ENCODE measurements at regions not wholly inside any gene's neighbourhood (a gene's known extent, or its start where the extent isn't known, plus 50 kb on each side); places are given as distances from the start of the nearest gene placed in this dataset.
A peak's percentile ranks its signal among the peaks of the same experiment; 100 is the strongest.

GRCh38 chr4:60042231-60042652 lies 1157.9 kb upstream of the ADGRL3 start:
- DNase-seq, result no peak

DNA sequence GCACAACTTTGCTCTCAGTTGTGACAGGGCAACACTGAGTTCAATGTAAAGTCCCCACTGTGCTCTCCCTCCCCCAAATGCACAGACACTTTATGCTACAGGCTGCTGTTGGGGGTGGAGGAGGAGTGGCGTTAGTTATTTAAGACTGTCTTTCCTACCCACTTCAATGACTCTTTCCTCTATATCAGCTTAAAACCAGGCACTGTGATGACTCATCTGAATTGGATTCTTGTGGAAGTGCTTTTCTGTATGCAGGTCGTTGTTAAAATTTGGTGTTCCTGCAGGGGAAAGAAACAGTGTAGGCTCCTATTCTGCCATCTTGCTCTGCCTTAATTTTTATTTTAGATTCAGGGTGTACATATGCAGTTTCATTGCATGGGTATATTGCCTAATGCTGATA lies 1157.2 kb upstream of the ADGRL3 start:
- DNase-seq, result no peak

- no peak for DNase-seq
These were observed 1121.1 kb upstream of the ADGRL3 start for GRCh38 chr4:60078984-60079383.

GRCh38 chr4:60081839-60082238 lies 1118.3 kb upstream of the ADGRL3 start:
- DNase-seq, result no peak

DNA sequence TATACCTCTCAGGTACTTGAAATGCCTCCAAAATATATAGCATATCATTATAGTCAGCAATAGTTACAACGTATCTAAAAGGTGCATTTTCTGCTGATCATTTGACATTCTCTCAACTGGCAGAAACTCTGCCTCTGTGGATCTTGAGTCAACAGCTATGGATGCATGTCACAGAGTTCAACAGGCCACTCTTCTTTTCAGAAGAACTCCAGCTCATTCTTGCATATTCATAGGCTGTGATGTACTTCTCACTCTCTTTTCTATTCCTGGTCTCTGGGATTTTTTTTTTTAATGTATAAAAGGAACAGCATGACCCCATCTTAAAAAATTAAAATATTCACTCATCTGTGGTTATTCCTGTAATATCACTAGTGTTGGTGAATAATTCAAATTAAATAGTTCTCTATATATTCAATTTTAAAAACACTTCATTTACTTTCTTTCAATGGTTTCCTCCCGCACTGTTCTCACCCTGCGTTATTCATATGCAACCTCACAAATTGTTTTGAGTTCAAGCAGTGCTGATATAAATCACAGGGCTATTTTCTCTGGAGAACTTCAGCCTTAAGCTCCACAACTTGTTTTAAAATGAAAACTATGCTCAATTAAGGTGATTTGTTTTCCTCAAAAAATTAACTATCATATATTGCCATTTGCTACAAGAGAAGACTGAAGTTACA lies 1111.2 kb upstream of the ADGRL3 start:
- no peak for DNase-seq

GRCh38 chr4:60089546-60090273 lies 1110.4 kb upstream of the ADGRL3 start:
- DNase-seq, result no peak

- no peak for DNase-seq
These were observed 1103.5 kb upstream of the ADGRL3 start for GRCh38 chr4:60096676-60097075.

GRCh38 chr4:60116592-60116991 lies 1083.5 kb upstream of the ADGRL3 start:
- no peak for DNase-seq

DNA sequence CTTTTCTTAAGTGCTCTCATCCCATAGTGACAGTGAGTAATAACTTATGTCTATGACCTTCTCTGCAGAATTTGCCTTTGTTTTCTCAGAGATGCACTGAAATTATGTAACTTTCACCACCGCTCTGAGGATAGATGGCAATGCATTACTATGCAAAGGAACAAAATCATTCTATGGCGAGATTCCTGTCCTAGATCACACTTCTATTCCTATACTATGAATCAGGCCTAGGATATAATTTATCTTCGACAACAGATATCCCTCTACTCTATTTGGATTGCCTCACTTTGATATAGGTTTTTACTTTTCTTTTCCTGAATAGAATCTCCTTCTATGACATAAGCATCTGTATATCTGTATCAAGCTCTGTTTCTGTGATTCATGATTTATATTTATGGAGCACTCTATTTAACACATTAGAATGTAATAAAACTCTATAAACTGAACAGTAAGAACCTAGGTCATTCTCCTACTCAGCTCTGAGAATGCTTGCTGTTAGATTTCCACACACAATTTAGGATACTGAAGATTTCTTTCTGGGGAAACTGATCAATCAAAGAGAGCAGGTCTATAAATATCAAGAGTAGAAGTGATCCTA lies 1082.3 kb upstream of the ADGRL3 start:
- DNase-seq, result no peak

- no peak for DNase-seq
These were observed 1077.3 kb upstream of the ADGRL3 start for GRCh38 chr4:60122820-60123219.

DNA sequence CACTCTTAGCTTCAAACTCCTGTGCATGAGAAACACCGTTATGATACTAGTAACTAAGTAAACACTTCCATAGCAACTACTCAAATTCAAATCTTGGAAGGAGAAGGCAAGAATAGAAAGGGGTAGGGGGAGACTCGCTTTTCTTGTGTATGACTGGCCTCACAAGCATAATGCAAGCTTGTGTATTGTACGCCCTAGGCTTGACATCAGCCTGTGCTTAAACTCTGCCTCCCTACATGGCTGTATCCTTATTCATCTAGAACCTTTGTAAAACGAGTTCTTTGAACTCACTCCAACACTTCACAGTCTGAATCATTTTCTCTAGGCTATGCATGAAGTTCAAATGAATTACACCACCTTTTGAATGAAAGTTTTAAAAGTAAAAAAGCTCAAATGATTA lies 1071.2 kb upstream of the ADGRL3 start:
- DNase-seq, result no peak

GRCh38 chr4:60129740-60130139 lies 1070.4 kb upstream of the ADGRL3 start:
- DNase-seq, result no peak

DNA sequence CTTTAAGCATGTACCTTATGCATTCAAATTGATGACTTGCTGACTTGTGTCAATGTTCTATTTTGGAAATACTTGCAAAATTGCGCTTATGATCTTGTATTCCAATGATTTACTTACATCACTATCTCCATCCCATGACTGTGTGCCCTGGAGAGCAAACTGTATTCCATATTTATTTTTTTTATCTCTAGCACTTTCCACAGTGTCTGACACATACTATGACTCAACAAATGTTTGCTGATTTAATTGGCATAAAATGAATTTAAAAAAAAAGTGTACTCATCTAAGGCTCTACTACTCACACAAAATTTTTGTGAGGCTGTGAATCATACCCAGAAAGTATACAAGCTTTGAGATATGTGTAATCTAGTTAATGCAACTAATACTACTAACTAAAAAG lies 1066.8 kb upstream of the ADGRL3 start:
- DNase-seq, result no peak

DNA sequence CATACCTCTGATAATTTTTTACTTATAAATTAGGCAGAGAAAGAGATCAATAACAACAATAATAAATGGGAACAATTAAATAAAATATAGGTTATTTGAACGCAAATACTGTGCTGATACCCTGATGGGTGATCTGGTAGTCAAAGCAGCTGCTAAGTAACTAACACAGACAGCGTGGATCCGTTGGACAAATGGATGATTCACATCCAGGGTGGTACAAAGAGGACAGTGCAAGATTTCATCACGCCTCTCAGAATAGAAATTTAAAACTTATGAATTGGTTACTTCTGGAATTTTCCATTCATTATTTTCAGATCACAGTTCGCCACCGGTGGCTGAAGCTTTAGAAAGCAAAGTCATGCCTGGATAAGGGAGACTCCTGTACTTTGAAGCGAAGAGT lies 1066.0 kb upstream of the ADGRL3 start:
- DNase-seq, result no peak

- no peak for DNase-seq
These were observed 1045.0 kb upstream of the ADGRL3 start for GRCh38 chr4:60155088-60155487.

- DNase-seq, result no peak
These were observed 1027.0 kb upstream of the ADGRL3 start for GRCh38 chr4:60173103-60173502.

GRCh38 chr4:60173718-60174117 lies 1026.4 kb upstream of the ADGRL3 start:
- DNase-seq, result no peak

GRCh38 chr4:60175241-60175640 lies 1024.9 kb upstream of the ADGRL3 start:
- DNase-seq, result no peak

- no peak for DNase-seq
These were observed 1012.7 kb upstream of the ADGRL3 start for GRCh38 chr4:60187428-60187827.

- DNase-seq, result no peak
These were observed 1010.8 kb upstream of the ADGRL3 start for GRCh38 chr4:60189286-60189685.

DNA sequence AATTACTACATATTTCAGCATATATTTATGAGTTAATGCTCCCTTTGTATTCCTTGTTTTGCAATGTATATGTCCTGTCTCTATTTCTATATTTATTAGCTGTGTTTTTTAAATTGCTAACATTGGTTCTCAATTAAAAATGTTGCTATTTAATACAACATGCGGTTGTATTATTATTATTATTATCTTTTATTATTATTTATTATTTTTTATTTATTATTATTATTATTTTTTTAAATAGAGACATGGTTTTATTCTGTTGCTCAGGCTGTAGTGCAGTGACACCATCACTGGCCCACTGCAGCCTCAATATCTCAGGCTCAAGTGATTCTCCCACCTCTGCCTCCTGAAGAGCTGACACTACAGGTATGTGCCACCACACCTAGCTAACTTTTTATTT lies 1005.9 kb upstream of the ADGRL3 start:
- no peak for DNase-seq

DNA sequence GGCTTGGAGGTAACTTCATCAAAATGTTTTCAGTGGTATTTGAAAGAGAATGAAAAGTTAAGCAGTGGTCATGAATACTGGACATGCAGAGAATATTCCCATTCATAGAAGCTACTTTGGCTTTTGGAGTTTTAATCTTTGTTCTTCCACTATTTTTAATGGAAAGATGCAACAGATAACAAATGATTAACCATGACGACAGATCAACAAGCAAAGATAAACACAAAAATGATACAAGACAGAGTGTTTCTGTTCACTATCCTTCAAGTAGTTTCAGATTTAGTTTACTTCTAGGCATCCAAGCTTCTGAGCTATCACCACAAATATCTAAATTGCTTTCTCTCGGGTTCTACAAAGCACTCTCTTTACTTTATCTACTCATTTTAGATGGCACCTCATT lies 1004.9 kb upstream of the ADGRL3 start:
- no peak for DNase-seq

- peak; percentile 6 for DNase-seq
These were observed 999.0 kb upstream of the ADGRL3 start for GRCh38 chr4:60201052-60201673.

- DNase-seq, result no peak
These were observed 990.5 kb upstream of the ADGRL3 start for GRCh38 chr4:60209588-60209987.
